Stimulated activated naive CD8-positive, alpha-beta T cell treated with anti-CD3 and anti-CD28 coated beads, Interleukin-15, Interleukin-2, amounts not matched to agents 100 ng/mL and 50 ng/mL, for 24 hours (primary cell): ENCODE measurements at regions not wholly inside any gene's neighbourhood (a gene's known extent, or its start where the extent isn't known, plus 50 kb on each side); places are given as distances from the start of the nearest gene placed in this dataset.

ENCODE experiments used
- H3K27ac Mint-ChIP-seq: one replicate; pipeline ENCODE4 v1.8.0; 2021; ENCODE audit warnings: mild to moderate bottlenecking, mixed read lengths
- H3K27me3 Mint-ChIP-seq: one replicate; pipeline ENCODE4 v1.8.0; 2021; ENCODE audit warnings: mixed read lengths
- H3K36me3 Mint-ChIP-seq: one replicate; pipeline ENCODE4 v1.8.0; 2021; ENCODE audit warnings: low read depth, mixed read lengths
- H3K4me1 Mint-ChIP-seq: one replicate; pipeline ENCODE4 v1.8.0; 2021; ENCODE audit warnings: low read depth, mixed read lengths
- H3K4me3 Mint-ChIP-seq: one replicate; pipeline ENCODE4 v1.8.0; 2021; ENCODE audit warnings: mild to moderate bottlenecking, mixed read lengths
- H3K9me3 Mint-ChIP-seq: one replicate; pipeline ENCODE4 v1.8.0; 2021; ENCODE audit warnings: mixed read lengths

DNA sequence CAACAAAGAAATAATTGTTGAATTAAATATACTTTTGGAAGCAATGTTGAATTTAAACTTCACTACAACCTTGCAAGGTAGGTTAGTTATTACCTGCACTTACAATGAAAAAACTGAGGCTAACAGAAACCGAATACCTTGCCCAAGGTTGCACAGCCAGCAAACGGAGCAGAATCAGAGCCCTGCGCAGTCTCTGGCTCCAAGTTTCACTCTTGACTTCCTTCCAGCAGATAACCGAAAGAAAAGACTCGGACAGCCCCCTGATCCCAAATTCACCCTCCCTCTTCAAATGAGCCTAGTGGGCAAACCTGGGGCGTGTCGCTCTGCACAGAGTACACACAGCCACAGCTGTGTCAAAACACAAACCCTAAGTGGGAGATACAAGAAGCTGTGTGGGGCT is 72.1 kb upstream of the FOXQ1 start:
- no peak overlapping the region for H3K27ac Mint-ChIP-seq
- H3K4me3 Mint-ChIP-seq: no peak overlapping the region
- H3K4me1 Mint-ChIP-seq: no peaks in the 10 kb centered on the region
- H3K27me3 Mint-ChIP-seq: peaks cover 11% of the 10 kb centered on the region
- no peaks in the 10 kb centered on the region for H3K9me3 Mint-ChIP-seq
- no peaks in the 10 kb centered on the region for H3K36me3 Mint-ChIP-seq

GRCh38 chr6:1238040-1238439 is 73.9 kb upstream of the FOXQ1 start:
- H3K4me1 Mint-ChIP-seq: no peaks in the 10 kb centered on the region
- no peaks in the 10 kb centered on the region for H3K36me3 Mint-ChIP-seq
- peaks cover 19% of the 10 kb centered on the region for H3K27me3 Mint-ChIP-seq
- no peaks in the 10 kb centered on the region for H3K9me3 Mint-ChIP-seq
- no peak overlapping the region for H3K4me3 Mint-ChIP-seq
- H3K27ac Mint-ChIP-seq: no peak overlapping the region

DNA sequence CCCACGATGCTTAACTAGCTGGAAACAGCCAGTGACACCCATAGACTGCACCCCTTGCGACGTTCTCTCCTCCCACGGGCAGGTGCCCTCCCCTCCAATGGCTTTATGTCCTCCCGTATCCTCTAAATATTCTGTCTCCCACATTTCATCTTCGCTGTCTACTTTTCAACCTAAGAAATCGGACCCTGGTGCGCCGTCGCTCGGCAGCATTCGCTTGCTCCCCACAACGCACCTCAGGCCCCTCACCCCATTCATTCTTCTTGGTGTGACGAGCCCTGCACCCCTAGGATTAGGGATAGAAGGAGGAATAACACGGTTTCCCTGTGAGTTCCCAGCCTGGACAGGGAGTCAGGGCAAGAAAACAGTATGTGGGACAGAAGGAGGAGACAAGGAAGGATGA is 74.3 kb upstream of the FOXQ1 start:
- H3K36me3 Mint-ChIP-seq: no peaks in the 10 kb centered on the region
- no peak overlapping the region for H3K4me3 Mint-ChIP-seq
- no peaks in the 10 kb centered on the region for H3K4me1 Mint-ChIP-seq
- H3K9me3 Mint-ChIP-seq: no peaks in the 10 kb centered on the region
- H3K27me3 Mint-ChIP-seq: peaks cover 19% of the 10 kb centered on the region
- H3K27ac Mint-ChIP-seq: no peak overlapping the region

- Mint-ChIP-seq H3K4me1 (no peaks in the 10 kb centered on the region), H3K36me3 (no peaks in the 10 kb centered on the region), H3K9me3 (no peaks in the 10 kb centered on the region), H3K4me3 (no peak overlapping the region), H3K27me3 (peaks cover 24% of the 10 kb centered on the region), H3K27ac (no peak overlapping the region)
These were observed 76.1 kb upstream of the FOXQ1 start for GRCh38 chr6:1235825-1236224.

GRCh38 chr6:1233924-1234323 is 78.0 kb upstream of the FOXQ1 start:
- Mint-ChIP-seq H3K27ac (no peak overlapping the region), H3K9me3 (no peaks in the 10 kb centered on the region), H3K27me3 (peaks cover 24% of the 10 kb centered on the region), H3K4me3 (no peak overlapping the region), H3K36me3 (no peaks in the 10 kb centered on the region), H3K4me1 (no peaks in the 10 kb centered on the region)

- H3K27me3 Mint-ChIP-seq: peaks cover 14% of the 10 kb centered on the region
- H3K27ac Mint-ChIP-seq: no peak overlapping the region
- no peaks in the 10 kb centered on the region for H3K36me3 Mint-ChIP-seq
- H3K4me1 Mint-ChIP-seq: no peaks in the 10 kb centered on the region
- H3K4me3 Mint-ChIP-seq: no peak overlapping the region
- no peaks in the 10 kb centered on the region for H3K9me3 Mint-ChIP-seq
These were observed 79.3 kb upstream of the FOXQ1 start for GRCh38 chr6:1232578-1232977.

DNA sequence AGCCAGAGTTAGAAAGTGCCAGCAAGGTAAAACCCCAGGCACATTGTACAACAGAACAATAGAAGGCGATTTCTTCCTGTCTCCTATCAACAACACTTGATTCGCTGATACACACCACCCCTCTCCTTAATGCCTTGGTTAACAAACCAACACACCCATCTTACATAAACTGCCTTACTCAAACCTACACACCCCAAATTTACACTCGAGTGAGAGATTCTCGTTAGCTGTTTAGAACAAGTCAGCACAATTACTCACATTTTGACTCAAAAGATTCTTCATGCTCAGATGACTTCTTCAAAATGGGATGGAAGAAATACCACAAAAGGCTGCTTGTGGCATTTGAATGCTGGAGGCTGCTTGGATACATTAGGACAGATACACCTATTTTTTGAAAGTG is 80.0 kb upstream of the FOXQ1 start:
- Mint-ChIP-seq H3K4me3 (no peak overlapping the region), H3K27ac (no peak overlapping the region), H3K9me3 (no peaks in the 10 kb centered on the region), H3K4me1 (no peaks in the 10 kb centered on the region), H3K27me3 (peaks cover 13% of the 10 kb centered on the region), H3K36me3 (no peaks in the 10 kb centered on the region)

DNA sequence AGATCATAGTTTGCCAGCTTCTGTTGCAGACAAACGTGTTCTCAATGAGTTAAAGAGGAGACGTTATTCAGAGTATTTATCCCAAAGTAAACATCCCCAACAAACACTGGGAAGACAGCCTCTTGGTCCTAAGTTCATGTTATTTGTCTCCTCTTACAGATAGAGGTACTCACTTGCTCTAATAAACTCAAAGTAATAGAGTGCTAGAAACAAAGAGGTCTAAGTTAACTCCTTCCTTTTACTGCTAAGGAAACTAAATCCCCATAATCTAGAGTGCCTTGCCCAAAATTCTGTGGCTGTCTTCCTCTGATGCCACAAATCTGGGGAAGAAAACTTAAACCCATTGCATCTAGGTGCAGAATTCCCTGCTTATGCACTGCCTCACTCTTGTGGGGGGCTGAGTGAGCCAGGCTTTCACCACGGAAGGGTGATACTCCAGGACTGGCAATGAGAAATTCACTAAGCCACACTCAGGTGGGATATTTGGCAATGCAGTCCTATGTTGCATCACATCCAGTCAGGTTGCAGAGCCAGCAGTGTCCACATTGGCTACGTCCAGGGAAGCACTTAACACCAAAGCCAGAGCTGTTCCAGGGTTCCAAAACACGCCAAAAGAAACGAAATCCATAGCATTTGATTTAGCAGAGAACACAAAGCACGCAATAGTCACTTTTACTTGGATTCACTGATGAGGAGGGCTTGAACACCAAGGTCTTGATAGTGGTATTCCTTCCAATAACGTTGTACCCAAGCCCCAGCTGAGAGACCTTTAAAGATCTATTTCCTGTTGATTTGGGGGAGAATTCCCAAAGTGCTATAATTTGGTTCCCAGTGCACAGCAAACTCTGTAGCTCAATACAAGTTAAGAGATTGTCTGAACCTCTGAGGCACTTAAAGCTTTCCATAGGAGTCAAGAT is 81.0 kb upstream of the FOXQ1 start:
- H3K4me1 Mint-ChIP-seq: no peaks in the 10 kb centered on the region
- no peaks in the 10 kb centered on the region for H3K36me3 Mint-ChIP-seq
- H3K9me3 Mint-ChIP-seq: no peaks in the 10 kb centered on the region
- H3K27ac Mint-ChIP-seq: no peak overlapping the region
- H3K27me3 Mint-ChIP-seq: peaks cover 13% of the 10 kb centered on the region
- no peak overlapping the region for H3K4me3 Mint-ChIP-seq

DNA sequence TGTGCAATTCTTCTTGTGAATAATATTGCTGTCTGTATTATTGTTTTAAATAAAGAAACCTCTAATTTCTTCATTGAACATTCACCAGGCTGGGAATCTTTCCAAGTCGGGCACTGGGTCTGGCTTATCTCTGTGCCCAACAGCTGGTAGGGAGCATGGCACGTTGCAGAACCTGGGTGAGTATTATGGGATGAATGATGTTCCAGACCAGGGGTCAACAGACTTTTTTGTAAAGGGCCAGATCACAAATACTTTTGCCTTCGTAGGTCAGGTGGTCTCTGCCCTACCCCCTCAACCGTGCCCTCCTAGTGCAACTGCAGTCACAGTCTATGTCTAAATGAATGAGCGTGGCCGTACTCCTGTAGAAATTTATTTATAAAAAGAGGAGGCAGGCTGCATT is 81.6 kb upstream of the FOXQ1 start:
- H3K27me3 Mint-ChIP-seq: peaks cover 13% of the 10 kb centered on the region
- no peak overlapping the region for H3K4me3 Mint-ChIP-seq
- H3K36me3 Mint-ChIP-seq: no peaks in the 10 kb centered on the region
- no peak overlapping the region for H3K27ac Mint-ChIP-seq
- H3K9me3 Mint-ChIP-seq: no peaks in the 10 kb centered on the region
- H3K4me1 Mint-ChIP-seq: no peaks in the 10 kb centered on the region

GRCh38 chr6:1229808-1230207 is 82.1 kb upstream of the FOXQ1 start:
- Mint-ChIP-seq H3K4me1 (no peaks in the 10 kb centered on the region), H3K36me3 (no peaks in the 10 kb centered on the region), H3K4me3 (no peak overlapping the region), H3K27me3 (peaks cover 13% of the 10 kb centered on the region), H3K9me3 (no peaks in the 10 kb centered on the region), H3K27ac (no peak overlapping the region)

GRCh38 chr6:1229301-1229700 is 82.6 kb upstream of the FOXQ1 start:
- peaks cover 13% of the 10 kb centered on the region for H3K27me3 Mint-ChIP-seq
- no peaks in the 10 kb centered on the region for H3K9me3 Mint-ChIP-seq
- no peaks in the 10 kb centered on the region for H3K36me3 Mint-ChIP-seq
- H3K4me3 Mint-ChIP-seq: no peak overlapping the region
- no peak overlapping the region for H3K27ac Mint-ChIP-seq
- H3K4me1 Mint-ChIP-seq: no peaks in the 10 kb centered on the region

DNA sequence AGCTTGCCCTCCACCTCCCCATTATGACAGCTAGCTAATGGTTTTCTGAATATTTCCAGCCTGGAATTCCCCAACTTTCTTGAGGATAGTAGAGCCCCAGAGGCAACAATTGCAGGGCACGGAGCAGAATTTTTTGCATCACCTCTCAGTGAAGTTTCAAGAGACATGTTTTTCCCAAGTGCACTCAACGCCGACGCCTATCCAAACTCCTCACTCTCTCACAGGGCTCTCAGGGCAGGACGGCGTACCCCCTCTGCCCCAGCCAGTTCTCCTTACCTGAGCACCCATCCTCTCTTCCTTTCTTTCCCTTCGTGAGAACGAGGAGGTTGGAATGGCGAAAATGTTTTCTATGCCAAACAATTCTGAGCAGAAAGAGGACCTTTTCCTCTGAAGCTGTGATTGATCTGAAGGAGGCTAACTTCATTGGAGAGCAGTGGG is 83.1 kb upstream of the FOXQ1 start:
- Mint-ChIP-seq H3K9me3 (no peaks in the 10 kb centered on the region), H3K27ac (no peak overlapping the region), H3K27me3 (peaks cover 11% of the 10 kb centered on the region), H3K36me3 (no peaks in the 10 kb centered on the region), H3K4me1 (no peaks in the 10 kb centered on the region), H3K4me3 (no peak overlapping the region)

GRCh38 chr6:1227935-1228753 is 83.8 kb upstream of the FOXQ1 start:
- Mint-ChIP-seq H3K27me3 (peaks cover 11% of the 10 kb centered on the region), H3K36me3 (no peaks in the 10 kb centered on the region), H3K4me1 (no peaks in the 10 kb centered on the region), H3K27ac (no peak overlapping the region), H3K4me3 (no peak overlapping the region), H3K9me3 (no peaks in the 10 kb centered on the region)

DNA sequence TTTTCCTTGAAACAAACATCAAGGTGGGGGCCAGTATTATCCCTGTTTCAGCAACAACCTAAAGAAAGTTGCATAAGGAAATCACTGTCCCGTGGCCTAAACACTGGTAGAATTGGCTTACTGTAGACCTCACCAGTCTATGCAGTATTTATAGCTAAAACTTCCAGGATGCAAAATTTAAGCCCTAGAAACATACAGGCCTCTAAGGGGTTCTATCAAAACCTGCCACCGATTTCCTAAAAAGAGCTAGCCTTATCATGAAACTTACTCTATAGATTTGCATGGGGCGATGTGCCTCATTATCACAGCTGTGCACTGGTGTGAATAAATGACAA is 84.3 kb upstream of the FOXQ1 start:
- Mint-ChIP-seq H3K9me3 (no peaks in the 10 kb centered on the region), H3K27ac (no peak overlapping the region), H3K36me3 (no peaks in the 10 kb centered on the region), H3K27me3 (peaks cover 11% of the 10 kb centered on the region), H3K4me3 (no peak overlapping the region), H3K4me1 (no peaks in the 10 kb centered on the region)

- H3K27ac Mint-ChIP-seq: no peak overlapping the region
- H3K27me3 Mint-ChIP-seq: peaks cover 6% of the 10 kb centered on the region
- no peaks in the 10 kb centered on the region for H3K36me3 Mint-ChIP-seq
- H3K4me1 Mint-ChIP-seq: no peaks in the 10 kb centered on the region
- H3K9me3 Mint-ChIP-seq: no peaks in the 10 kb centered on the region
- H3K4me3 Mint-ChIP-seq: no peak overlapping the region
These were observed 85.4 kb upstream of the FOXQ1 start for GRCh38 chr6:1226277-1227099.
